GM18502 (cell line): ENCODE measurements at regions not wholly inside any gene's neighbourhood (a gene's known extent, or its start where the extent isn't known, plus 50 kb on each side); places are given as distances from the start of the nearest gene placed in this dataset.

Source experiments
- ATAC-seq: cut with Tn5 transposase; IDR thresholded peaks from one replicate; pipeline ENCODE4 v1.9.1; 2021; ENCODE audit warnings: mild to moderate bottlenecking; ENCODE audit not compliant: unreplicated experiment, poor library complexity

- ATAC-seq: peak; percentile 94
These were observed 186.6 kb downstream of the ID4 start for GRCh38 chr6:20023549-20024315.

GRCh38 chr6:20024316-20024673 is 187.1 kb downstream of the ID4 start:
- ATAC-seq: no peak

GRCh38 chr6:20024978-20025377 is 187.3 kb downstream of the MBOAT1 start:
- ATAC-seq: no peak

- ATAC-seq: no peak
These were observed 186.6 kb downstream of the MBOAT1 start for GRCh38 chr6:20025681-20026080.

GRCh38 chr6:20028143-20028542 is 184.1 kb downstream of the MBOAT1 start:
- no peak for ATAC-seq

GRCh38 chr6:20028562-20028961 is 183.7 kb downstream of the MBOAT1 start:
- ATAC-seq: no peak

- no peak for ATAC-seq
These were observed 182.3 kb downstream of the MBOAT1 start for GRCh38 chr6:20029979-20030378.

GRCh38 chr6:20031342-20031741 is 180.9 kb downstream of the MBOAT1 start:
- no peak for ATAC-seq

- no peak for ATAC-seq
These were observed 178.4 kb downstream of the MBOAT1 start for GRCh38 chr6:20033697-20034407.

- ATAC-seq: no peak
These were observed 177.9 kb downstream of the MBOAT1 start for GRCh38 chr6:20034408-20034769.

GRCh38 chr6:20036141-20036677 is 176.1 kb downstream of the MBOAT1 start:
- ATAC-seq: no peak

GRCh38 chr6:20038410-20039204 is 173.7 kb downstream of the MBOAT1 start:
- ATAC-seq: no peak

- ATAC-seq: no peak
These were observed 167.4 kb downstream of the MBOAT1 start for GRCh38 chr6:20044883-20045282.
